GM23338 (cell line): ENCODE measurements at regions not wholly inside any gene's neighbourhood (a gene's known extent, or its start where the extent isn't known, plus 50 kb on each side); places are given as distances from the start of the nearest gene placed in this dataset.
A peak's percentile ranks its signal among the peaks of the same experiment; 100 is the strongest.

Source experiments
- CREB1 ChIP-seq: fragments of 250-450 bp; sonication (Bioruptor Pico); IDR thresholded peaks from 2 replicates; pipeline ENCODE4 v1.5.0; 2020; ENCODE audit warnings: low read depth, mild to moderate bottlenecking, moderate library complexity
- CTCF ChIP-seq, 2 experiments: fragments of 200-600 bp in 1 of 2; sonication (generic) in 1 of 2; conservative IDR thresholded peaks; 2 replicates each; pipeline versions ENCODE4 v1.5.1 to v1.6.1; 2016 to 2017; ENCODE audit warnings: antibody characterized with exemption in 2 of 2, low read depth in 2 of 2, mild to moderate bottlenecking in 2 of 2, moderate library complexity in 1 of 2
- EZH2 ChIP-seq: fragments of 200-600 bp; sonication (generic); IDR thresholded peaks from one replicate; pipeline ENCODE4 v1.8.0; 2017; ENCODE audit warnings: antibody characterized with exemption, mild to moderate bottlenecking, low read depth; ENCODE audit not compliant: unreplicated experiment
- EZH2phosphoT487 ChIP-seq: fragments of 200-600 bp; sonication (generic); IDR thresholded peaks from one replicate; pipeline ENCODE4 v1.8.1; 2018; ENCODE audit warnings: antibody characterized with exemption; ENCODE audit not compliant: unreplicated experiment
- JUNB ChIP-seq: IDR thresholded peaks from one replicate; pipeline ENCODE4 v1.6.1; 2016; ENCODE audit warnings: antibody characterized with exemption; ENCODE audit not compliant: unreplicated experiment
- POLR2AphosphoS5 ChIP-seq: IDR thresholded peaks from 2 replicates; pipeline ENCODE4 v1.6.1; 2016; ENCODE audit warnings: antibody characterized with exemption, low read depth
- REST ChIP-seq: IDR thresholded peaks from one replicate; pipeline ENCODE4 v1.6.1; 2018; ENCODE audit warnings: antibody characterized with exemption; ENCODE audit not compliant: unreplicated experiment
- ZNF114 ChIP-seq: fragments of 250-450 bp; sonication (Bioruptor Pico); IDR thresholded peaks from 2 replicates; pipeline ENCODE4 v1.5.0; 2020; ENCODE audit warnings: mild to moderate bottlenecking, moderate library complexity

GRCh38 chr5:5616247-5616895 is 193.9 kb downstream of the ICE1 start:
- TF ChIP-seq CTCF (conservative IDR thresholded peaks at IDR 0.05; ENCODE audit: low read depth in 2 of 2) (peak in 1 of 2 experiments; percentile 38; a peak in 2 of 4 replicates), POLR2AphosphoS5 (no peak), JUNB (no peak), EZH2 (no peak), CREB1 (CRISPR knock-in tag) (no peak), EZH2phosphoT487 (no peak), REST (no peak), ZNF114 (CRISPR knock-in tag) (no peak)
